Suprapubic skin (tissue), 4 donors: ENCODE measurements at regions not wholly inside any gene's neighbourhood (a gene's known extent, or its start where the extent isn't known, plus 50 kb on each side); places are given as distances from the start of the nearest gene placed in this dataset.

Experiments
- DNase-seq, 2 donors: peaks; one replicate each; pipeline ENCODE4 v3.0.0-alpha.2; 2019; ENCODE audit warnings: low spot score in 2 of 2
- H3K27ac ChIP-seq: fragments of 200-600 bp; sonication (generic); one replicate; pipeline ENCODE4 v1.5.1; 2019
- H3K27me3 ChIP-seq: fragments of 200-600 bp; sonication (generic); one replicate; pipeline ENCODE4 v1.5.1; 2019
- H3K36me3 ChIP-seq: fragments of 200-600 bp; sonication (generic); one replicate; pipeline ENCODE4 v1.5.1; 2019
- H3K4me1 ChIP-seq: fragments of 200-600 bp; sonication (generic); one replicate; pipeline ENCODE4 v1.5.1; 2019
- H3K4me3 ChIP-seq: fragments of 200-600 bp; sonication (generic); one replicate; pipeline ENCODE4 v1.5.1; 2019; ENCODE audit warnings: mild to moderate bottlenecking
- H3K9me3 ChIP-seq: fragments of 200-600 bp; sonication (generic); one replicate; pipeline ENCODE4 v1.5.1; 2019
- CTCF ChIP-seq, 2 donors: fragments of 200-600 bp in 1 of 2; fragments of 450-650 bp in 1 of 2; sonication (generic) in 1 of 2; IDR thresholded peaks; one replicate each; pipeline ENCODE4 v1.5.1; 2016 to 2019; ENCODE audit warnings: antibody characterized with exemption in 2 of 2, mild to moderate bottlenecking in 1 of 2, moderate library complexity in 1 of 2
- EP300 ChIP-seq: sonication (generic); formaldehyde crosslinking; IDR thresholded peaks from one replicate; pipeline ENCODE4 v1.6.1; 2017; ENCODE audit warnings: antibody characterized with exemption
- POLR2A ChIP-seq, 2 donors: fragments of 450-650 bp; IDR thresholded peaks; one replicate each; pipeline ENCODE4 v1.6.1; 2017; ENCODE audit warnings: antibody characterized with exemption in 2 of 2, mild to moderate bottlenecking in 2 of 2, moderate library complexity in 2 of 2
- POLR2AphosphoS5 ChIP-seq, 3 donors: sonication (generic); formaldehyde crosslinking; IDR thresholded peaks; one replicate each; pipeline ENCODE4 v1.6.1; 2017; ENCODE audit warnings: antibody characterized with exemption in 3 of 3
- WGBS: methylation state at CpG from one replicate; pipeline ENCODE4 v1.1.5; 2018; 5-methylcytosine and 5-hydroxymethylcytosine counted together

GRCh38 chr12:93109551-93110203 lies 180.6 kb upstream of the EEA1 start:
- H3K4me3 ChIP-seq = no peak overlapping the region
- no peak for DNase-seq
- no peaks in the 10 kb centered on the region for H3K9me3 ChIP-seq
- no peaks in the 10 kb centered on the region for H3K27me3 ChIP-seq
- H3K36me3 ChIP-seq = no peaks in the 10 kb centered on the region
- TF ChIP-seq POLR2A (IDR thresholded peaks at IDR 0.05) (no peak), CTCF (IDR thresholded peaks at IDR 0.05) (no peak), POLR2AphosphoS5 (IDR thresholded peaks at IDR 0.05) (no peak), EP300 (no peak)
- WGBS = 62% methylated on average over 4 of the region's 4 CpGs
- H3K27ac ChIP-seq = no peak overlapping the region
- peaks cover 3% of the 10 kb centered on the region for H3K4me1 ChIP-seq

GRCh38 chr12:93111773-93112172 lies 182.7 kb upstream of the EEA1 start:
- 80% methylated on average over 2 of the region's 2 CpGs for WGBS
- Histone ChIP-seq H3K4me1 (peaks cover 3% of the 10 kb centered on the region), H3K36me3 (no peaks in the 10 kb centered on the region), H3K4me3 (no peak overlapping the region), H3K27ac (no peak overlapping the region), H3K9me3 (no peaks in the 10 kb centered on the region), H3K27me3 (no peaks in the 10 kb centered on the region)
- TF ChIP-seq POLR2A (IDR thresholded peaks at IDR 0.05) = no peak
- no peak for TF ChIP-seq POLR2AphosphoS5 (IDR thresholded peaks at IDR 0.05)
- no peak for TF ChIP-seq EP300
- TF ChIP-seq CTCF (IDR thresholded peaks at IDR 0.05) = no peak
- no peak for DNase-seq

- Histone ChIP-seq H3K4me1 (peaks cover 3% of the 10 kb centered on the region), H3K27me3 (no peaks in the 10 kb centered on the region), H3K4me3 (no peak overlapping the region), H3K27ac (no peak overlapping the region), H3K9me3 (no peaks in the 10 kb centered on the region), H3K36me3 (no peaks in the 10 kb centered on the region)
- no peak for DNase-seq
- TF ChIP-seq POLR2A (IDR thresholded peaks at IDR 0.05) (no peak), POLR2AphosphoS5 (IDR thresholded peaks at IDR 0.05) (no peak), CTCF (IDR thresholded peaks at IDR 0.05) (no peak), EP300 (no peak)
- 74% methylated on average over 2 of the region's 2 CpGs for WGBS
Observed at GRCh38 chr12:93113317-93114006, 184.4 kb upstream of the EEA1 start.

GRCh38 chr12:93115198-93115601 lies 186.1 kb upstream of the EEA1 start:
- DNase-seq = no peak
- WGBS = 57% methylated on average over 6 of the region's 6 CpGs
- Histone ChIP-seq H3K9me3 (no peaks in the 10 kb centered on the region), H3K27ac (no peak overlapping the region), H3K36me3 (no peaks in the 10 kb centered on the region), H3K27me3 (no peaks in the 10 kb centered on the region), H3K4me3 (no peak overlapping the region), H3K4me1 (no peaks in the 10 kb centered on the region)
- no peak for TF ChIP-seq POLR2A (IDR thresholded peaks at IDR 0.05)
- TF ChIP-seq CTCF (IDR thresholded peaks at IDR 0.05) = no peak
- no peak for TF ChIP-seq EP300
- TF ChIP-seq POLR2AphosphoS5 (IDR thresholded peaks at IDR 0.05) = no peak

DNA sequence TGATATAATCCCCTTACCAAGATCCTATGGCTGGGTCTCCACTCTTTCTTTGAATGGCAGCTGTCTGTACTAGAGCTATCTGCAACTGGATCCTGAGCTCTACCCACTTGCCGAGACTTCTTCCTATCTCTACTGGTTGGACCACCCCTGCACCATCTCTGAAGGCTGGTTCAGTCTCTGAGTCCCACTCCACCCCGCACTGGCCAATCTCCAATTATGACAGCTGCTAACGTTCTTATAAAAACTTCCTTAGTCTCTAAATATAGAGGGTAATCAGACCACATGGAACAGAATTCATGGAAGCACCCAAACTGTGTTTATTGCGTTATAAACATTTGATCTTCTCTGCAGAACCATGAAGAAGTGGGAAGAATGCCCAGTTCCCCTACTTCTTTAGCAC lies 186.6 kb upstream of the EEA1 start:
- no peaks in the 10 kb centered on the region for H3K4me1 ChIP-seq
- WGBS = 47% methylated on average over 4 of the region's 4 CpGs
- H3K36me3 ChIP-seq = no peaks in the 10 kb centered on the region
- no peak overlapping the region for H3K4me3 ChIP-seq
- no peaks in the 10 kb centered on the region for H3K9me3 ChIP-seq
- TF ChIP-seq CTCF (IDR thresholded peaks at IDR 0.05) (no peak), EP300 (no peak), POLR2A (IDR thresholded peaks at IDR 0.05) (no peak), POLR2AphosphoS5 (IDR thresholded peaks at IDR 0.05) (no peak)
- no peak for DNase-seq
- no peaks in the 10 kb centered on the region for H3K27me3 ChIP-seq
- H3K27ac ChIP-seq = no peak overlapping the region
